Muscle layer of duodenum (tissue), 2 donors: ENCODE measurements at regions not wholly inside any gene's neighbourhood (a gene's known extent, or its start where the extent isn't known, plus 50 kb on each side); places are given as distances from the start of the nearest gene placed in this dataset.

Source experiments
- H3K27ac ChIP-seq: one replicate; pipeline ENCODE4 v1.7.0; 2013; ENCODE audit warnings: mild to moderate bottlenecking, low read length
- H3K27me3 ChIP-seq: one replicate; pipeline ENCODE4 v1.7.0; 2013; ENCODE audit warnings: low read depth, mild to moderate bottlenecking, control low read depth, low read length
- H3K36me3 ChIP-seq, 2 donors: one replicate each; pipeline ENCODE4 v1.7.0; 2013; ENCODE audit warnings: low read length in 2 of 2, control low read depth in 1 of 2, mild to moderate bottlenecking in 1 of 2; ENCODE audit not compliant: insufficient read depth in 2 of 2, control insufficient read depth in 1 of 2
- H3K4me1 ChIP-seq, 2 donors: one replicate each; pipeline ENCODE4 v1.7.0; 2013; ENCODE audit warnings: low read length in 2 of 2, mild to moderate bottlenecking in 2 of 2, control low read depth in 1 of 2, moderate library complexity in 1 of 2; ENCODE audit not compliant: insufficient read depth in 2 of 2, control insufficient read depth in 1 of 2
- H3K4me3 ChIP-seq, 2 donors: one replicate each; pipeline ENCODE4 v1.7.0; 2013; ENCODE audit warnings: low read length in 2 of 2, low read depth in 1 of 2, mild to moderate bottlenecking in 1 of 2
- H3K9me3 ChIP-seq, 2 donors: one replicate each; pipeline ENCODE4 v1.7.0; 2013; ENCODE audit warnings: low read length in 2 of 2, control low read depth in 1 of 2, mild to moderate bottlenecking in 1 of 2; ENCODE audit not compliant: control insufficient read depth in 1 of 2
- donor health status: healthy.

DNA sequence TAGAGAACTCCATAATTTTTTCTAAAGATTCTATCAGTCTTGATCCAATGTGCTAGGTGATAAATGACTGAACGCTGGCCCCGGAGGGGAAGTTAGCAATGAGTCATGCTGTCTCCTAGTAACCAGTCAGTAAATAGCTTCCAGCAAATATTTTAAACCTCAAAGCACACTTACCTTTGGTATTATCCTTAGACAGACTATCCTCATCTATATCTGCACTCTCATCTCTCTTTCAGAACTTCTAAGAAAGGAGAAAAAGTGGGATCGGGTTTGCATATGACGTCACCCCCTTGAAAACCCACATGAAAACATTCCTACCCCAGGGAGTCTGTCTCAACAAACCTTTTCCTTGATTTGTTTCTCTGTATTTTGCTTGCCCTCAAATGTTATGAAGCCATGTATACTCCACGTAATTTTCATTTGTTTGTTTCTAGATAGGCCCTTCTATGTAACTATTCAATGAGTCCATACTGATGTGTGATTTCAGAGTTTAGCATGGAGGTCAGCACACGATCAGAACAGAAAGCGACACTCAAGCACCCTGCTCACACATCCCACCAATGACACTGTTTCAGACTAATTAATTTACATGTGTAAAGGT, 174.9 kb upstream of the NRP1 start:
- Histone ChIP-seq H3K36me3 (no peaks in the 10 kb centered on the region), H3K4me3 (no peak overlapping the region), H3K4me1 (peaks cover 0 to 12% of the 10 kb centered on the region in 2 donors), H3K9me3 (no peaks in the 10 kb centered on the region), H3K27ac (peak overlapping the region; percentile 27), H3K27me3 (no peaks in the 10 kb centered on the region)

DNA sequence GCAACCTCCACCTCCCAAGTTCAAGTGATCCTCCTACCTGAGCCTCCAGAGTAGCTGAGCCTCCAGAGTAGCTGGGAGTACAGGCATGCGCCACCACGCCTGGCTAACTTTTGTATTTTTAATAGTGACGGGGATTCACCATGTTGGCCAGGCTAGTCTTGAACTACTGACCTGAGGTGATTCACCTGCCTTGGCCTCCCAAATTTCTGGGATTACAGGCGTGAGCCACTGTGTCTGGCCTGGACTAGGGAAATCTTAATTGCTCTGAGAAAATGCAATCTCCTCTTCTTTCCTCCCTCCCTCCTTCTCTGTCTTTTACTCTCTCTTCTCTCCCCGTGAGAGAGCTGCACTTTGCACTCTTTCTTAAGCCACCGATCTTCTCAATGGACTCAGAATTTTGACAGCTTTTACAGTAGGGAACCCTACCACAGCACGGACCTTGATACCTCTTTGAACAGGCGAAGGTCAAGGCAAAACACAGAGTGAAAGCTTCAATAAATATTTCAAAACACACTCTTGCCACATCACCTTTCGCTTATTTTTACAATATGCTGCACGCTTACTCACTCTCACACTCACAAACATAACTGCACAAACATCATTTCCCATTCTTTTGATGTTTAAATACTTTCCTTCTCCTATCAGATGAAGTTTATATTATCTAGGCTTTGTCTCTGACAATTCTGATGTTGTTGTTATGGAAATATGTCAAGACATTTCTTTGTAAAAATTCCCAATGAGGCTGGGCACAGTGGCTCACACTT, 173.4 kb upstream of the NRP1 start:
- no peaks in the 10 kb centered on the region for H3K36me3 ChIP-seq
- no peak overlapping the region for H3K27ac ChIP-seq
- H3K9me3 ChIP-seq, result no peaks in the 10 kb centered on the region
- no peaks in the 10 kb centered on the region for H3K27me3 ChIP-seq
- peaks cover 0 to 12% of the 10 kb centered on the region in 2 donors for H3K4me1 ChIP-seq
- H3K4me3 ChIP-seq, result no peak overlapping the region

DNA sequence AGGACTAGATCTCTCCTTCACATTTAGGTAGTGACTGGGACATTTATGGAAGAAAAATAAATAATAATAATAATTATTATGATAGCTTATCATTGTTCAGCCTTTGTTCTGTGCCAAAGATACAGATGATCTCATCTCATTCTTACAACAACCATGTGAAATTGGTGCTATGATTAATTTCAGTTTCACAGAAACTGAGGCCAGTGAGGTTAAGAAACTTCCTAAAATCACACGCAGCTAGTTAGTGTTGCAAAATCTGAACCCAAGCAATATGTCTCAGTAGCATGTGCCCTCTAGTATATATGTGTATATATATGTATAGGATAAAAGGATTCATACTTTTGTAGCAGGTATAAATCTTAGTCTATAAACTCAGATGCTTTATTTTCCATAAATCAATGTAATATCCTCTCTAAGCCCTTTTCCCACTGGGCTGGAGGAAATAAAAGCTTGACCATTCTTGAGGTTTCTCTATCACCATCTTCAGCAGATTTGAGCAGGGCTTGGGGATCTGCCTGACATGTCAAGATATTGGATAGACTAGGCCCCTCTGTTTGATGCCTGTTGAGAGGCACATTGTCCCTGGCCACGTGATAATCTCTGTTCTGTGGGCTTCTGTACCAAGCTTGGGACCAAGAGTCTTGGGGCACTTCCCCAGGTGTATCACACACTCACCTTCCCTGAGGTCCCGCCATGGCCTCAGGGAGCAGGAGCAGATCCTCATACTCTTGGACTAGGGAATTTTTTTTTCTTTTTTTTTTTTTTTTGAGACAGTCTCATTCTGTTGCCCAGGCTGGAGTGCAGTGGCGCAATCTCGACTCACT, 172.6 kb upstream of the NRP1 start:
- no peak overlapping the region for H3K27ac ChIP-seq

DNA sequence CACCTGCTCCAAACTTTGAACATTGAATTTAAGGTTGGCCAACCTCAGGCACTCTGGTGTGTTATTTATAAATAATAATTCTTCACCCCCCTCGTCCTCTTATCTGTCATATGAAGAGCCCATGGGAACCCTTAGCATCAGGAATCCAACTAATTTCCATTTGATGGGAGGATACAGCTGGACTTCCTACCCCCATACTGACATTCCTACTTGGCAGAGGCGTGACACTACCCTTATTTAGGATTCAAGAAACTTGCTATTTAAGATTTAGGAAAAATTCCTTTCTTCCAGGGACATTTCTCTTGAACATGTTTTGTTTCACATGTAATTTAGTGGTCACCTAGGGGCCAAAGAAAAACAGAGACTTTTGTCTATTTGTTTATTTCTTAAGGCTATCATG, 171.9 kb upstream of the NRP1 start:
- H3K9me3 ChIP-seq, result no peaks in the 10 kb centered on the region

More for the DNA sequence above, 172.6 kb upstream of the NRP1 start:
- H3K27me3 ChIP-seq, result no peaks in the 10 kb centered on the region
- H3K4me3 ChIP-seq, result no peak overlapping the region
- H3K9me3 ChIP-seq, result no peaks in the 10 kb centered on the region
- peaks cover 0 to 12% of the 10 kb centered on the region in 2 donors for H3K4me1 ChIP-seq
- no peaks in the 10 kb centered on the region for H3K36me3 ChIP-seq

DNA sequence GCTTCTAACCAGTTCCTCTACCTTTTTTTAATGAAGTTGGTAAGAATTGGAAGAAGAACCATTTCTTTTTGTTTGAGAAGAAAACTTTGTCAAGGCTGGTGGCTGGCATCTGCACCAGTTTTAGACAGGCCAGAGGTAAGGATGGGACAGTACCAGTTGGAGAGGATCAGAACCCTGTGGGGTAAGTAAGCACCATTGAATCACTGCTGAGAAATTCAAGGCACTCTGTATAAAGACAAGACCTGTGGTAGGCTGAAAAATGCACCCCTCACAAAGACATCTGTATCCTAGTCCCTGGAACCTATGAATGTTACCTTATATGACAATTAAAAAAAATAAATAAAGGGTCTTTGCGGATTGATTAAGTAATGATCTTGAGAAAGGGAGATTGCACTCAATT, 166.7 kb upstream of the NRP1 start:
- Histone ChIP-seq H3K4me3 (no peak overlapping the region), H3K36me3 (no peaks in the 10 kb centered on the region), H3K27ac (no peak overlapping the region), H3K9me3 (no peaks in the 10 kb centered on the region), H3K27me3 (no peaks in the 10 kb centered on the region), H3K4me1 (no peaks in the 10 kb centered on the region)

More for the DNA sequence above, 171.9 kb upstream of the NRP1 start:
- H3K27ac ChIP-seq, result no peak overlapping the region
- no peak overlapping the region for H3K4me3 ChIP-seq
- H3K36me3 ChIP-seq, result no peaks in the 10 kb centered on the region
- no peaks in the 10 kb centered on the region for H3K27me3 ChIP-seq
- H3K4me1 ChIP-seq, result peaks cover 0 to 12% of the 10 kb centered on the region in 2 donors

DNA sequence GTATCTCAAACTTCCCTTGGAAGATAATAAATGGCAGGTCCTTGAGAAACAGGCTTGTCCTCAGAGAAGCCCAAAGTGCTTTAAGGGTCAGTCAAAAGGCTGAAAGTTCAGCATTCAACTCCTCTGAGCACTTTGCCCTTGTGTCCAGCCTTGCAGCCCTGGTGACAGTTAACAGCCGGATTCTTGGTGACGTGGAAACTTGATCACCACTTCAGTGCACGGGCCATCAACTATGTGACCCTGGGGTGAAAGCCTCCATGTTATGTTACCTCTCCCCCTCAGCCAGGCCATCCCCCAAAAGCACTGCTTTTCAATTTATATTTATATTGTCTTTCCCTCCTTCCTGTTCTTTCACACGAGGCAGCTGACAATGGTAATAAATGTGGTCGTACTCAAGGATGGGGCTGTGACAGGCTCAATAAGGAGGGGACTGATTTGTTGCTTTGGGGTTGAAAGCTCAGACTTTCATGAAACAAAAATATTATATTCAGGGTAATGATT, 164.0 kb upstream of the NRP1 start:
- no peak overlapping the region for H3K27ac ChIP-seq
- no peak overlapping the region for H3K4me3 ChIP-seq
- no peaks in the 10 kb centered on the region for H3K36me3 ChIP-seq
- H3K27me3 ChIP-seq, result no peaks in the 10 kb centered on the region
- no peaks in the 10 kb centered on the region for H3K9me3 ChIP-seq
- H3K4me1 ChIP-seq, result peaks cover 0 to 8% of the 10 kb centered on the region in 2 donors

DNA sequence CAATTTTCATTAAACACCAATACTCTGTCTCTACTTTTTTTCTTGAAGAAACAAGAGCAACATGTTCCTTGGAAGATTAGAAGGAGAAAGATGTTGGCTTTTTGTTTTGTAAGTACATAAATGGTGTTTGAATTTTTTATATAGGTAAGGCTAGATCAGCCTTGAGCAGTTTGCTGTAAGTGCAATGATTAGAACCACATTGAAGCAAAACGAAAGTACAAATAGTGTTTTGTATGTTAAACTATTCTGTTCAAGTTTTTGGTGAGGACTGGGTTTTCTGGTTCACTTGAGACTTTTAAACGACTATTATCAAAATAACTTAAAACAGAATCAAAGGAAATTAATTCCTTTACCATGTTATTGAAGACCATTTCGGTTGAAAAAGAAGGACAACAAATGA, 162.9 kb upstream of the NRP1 start:
- Histone ChIP-seq H3K4me3 (no peak overlapping the region), H3K4me1 (peaks cover 0 to 18% of the 10 kb centered on the region in 2 donors), H3K36me3 (no peaks in the 10 kb centered on the region), H3K9me3 (no peaks in the 10 kb centered on the region), H3K27ac (no peak overlapping the region), H3K27me3 (no peaks in the 10 kb centered on the region)

DNA sequence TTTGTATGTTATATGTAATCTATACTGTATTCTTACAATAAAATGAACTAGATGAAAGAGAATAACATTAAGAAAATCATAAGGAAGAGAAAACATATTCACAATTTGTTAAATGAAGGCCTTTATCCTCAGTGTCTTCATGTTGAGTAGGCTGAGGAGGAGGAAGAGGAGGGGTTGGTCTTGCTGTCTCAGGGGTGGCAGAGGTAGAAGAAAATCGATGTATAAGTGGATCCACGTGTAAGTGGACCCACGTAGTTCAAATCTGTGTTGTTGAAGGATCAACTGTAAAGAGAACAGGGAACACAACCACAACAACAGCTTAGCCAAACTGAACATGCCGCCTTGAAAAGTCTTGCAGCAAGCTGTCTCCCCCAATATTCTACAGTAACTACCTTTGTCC, 161.6 kb upstream of the NRP1 start:
- Histone ChIP-seq H3K9me3 (no peaks in the 10 kb centered on the region), H3K27me3 (no peaks in the 10 kb centered on the region), H3K4me1 (peaks cover 0 to 22% of the 10 kb centered on the region in 2 donors), H3K4me3 (no peak overlapping the region), H3K36me3 (no peaks in the 10 kb centered on the region), H3K27ac (no peak overlapping the region)

DNA sequence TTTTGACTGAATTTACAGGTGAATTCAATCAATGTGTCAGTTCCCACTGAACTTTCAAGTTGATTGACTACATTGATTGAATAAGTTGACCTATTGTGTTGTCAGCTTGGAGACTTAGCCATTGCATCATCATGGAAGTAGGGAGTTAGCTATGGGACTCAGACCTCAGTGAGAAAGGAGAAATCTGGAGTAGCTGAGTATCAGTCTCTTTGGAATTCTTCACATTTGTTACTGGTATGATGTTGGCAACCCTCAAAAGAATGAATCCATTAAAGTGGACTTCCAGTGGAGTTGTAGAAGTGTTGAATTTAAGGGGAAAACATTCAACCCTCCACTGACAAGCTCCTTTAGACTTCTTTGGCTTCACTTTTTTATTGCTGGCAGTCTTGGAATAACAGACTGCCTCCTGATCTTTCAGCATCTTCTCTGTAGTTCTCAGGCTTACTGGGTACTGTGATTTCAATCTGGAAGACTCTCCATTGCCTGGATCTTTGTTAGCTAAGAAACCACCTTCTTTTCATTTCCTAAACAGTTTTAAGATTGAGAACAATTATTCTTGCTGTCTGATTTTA, 160.3 kb upstream of the NRP1 start:
- H3K4me1 ChIP-seq, result peaks cover under 1 to 29% of the 10 kb centered on the region in 2 donors
- no peaks in the 10 kb centered on the region for H3K9me3 ChIP-seq
- no peak overlapping the region for H3K27ac ChIP-seq
- no peak overlapping the region for H3K4me3 ChIP-seq
- H3K36me3 ChIP-seq, result no peaks in the 10 kb centered on the region
- no peaks in the 10 kb centered on the region for H3K27me3 ChIP-seq

DNA sequence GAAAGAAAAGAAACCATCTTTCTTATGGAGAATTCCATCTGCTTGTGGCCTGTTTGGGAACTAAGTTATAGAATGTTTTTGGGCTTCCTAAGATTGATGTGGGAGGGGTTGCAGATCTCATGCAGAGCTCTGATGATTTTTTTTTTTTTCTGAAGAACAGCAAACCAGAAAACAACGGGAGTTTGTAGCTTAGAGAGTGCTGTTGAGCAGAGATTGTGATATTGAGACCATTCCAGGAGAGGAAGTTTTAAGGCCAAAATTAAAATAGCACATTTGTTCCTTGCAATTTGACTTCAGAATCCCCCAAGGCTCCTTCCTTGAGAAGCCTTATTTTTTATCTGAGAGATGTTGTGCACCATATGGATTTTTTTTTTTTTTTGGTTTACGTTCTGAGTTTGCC, 159.5 kb upstream of the NRP1 start:
- peak overlapping the region; percentile 33 for H3K27ac ChIP-seq
- H3K36me3 ChIP-seq, result no peaks in the 10 kb centered on the region
- H3K9me3 ChIP-seq, result no peaks in the 10 kb centered on the region
- no peaks in the 10 kb centered on the region for H3K27me3 ChIP-seq
- H3K4me1 ChIP-seq, result peaks cover 4 to 29% of the 10 kb centered on the region in 2 donors
- H3K4me3 ChIP-seq, result no peak overlapping the region

DNA sequence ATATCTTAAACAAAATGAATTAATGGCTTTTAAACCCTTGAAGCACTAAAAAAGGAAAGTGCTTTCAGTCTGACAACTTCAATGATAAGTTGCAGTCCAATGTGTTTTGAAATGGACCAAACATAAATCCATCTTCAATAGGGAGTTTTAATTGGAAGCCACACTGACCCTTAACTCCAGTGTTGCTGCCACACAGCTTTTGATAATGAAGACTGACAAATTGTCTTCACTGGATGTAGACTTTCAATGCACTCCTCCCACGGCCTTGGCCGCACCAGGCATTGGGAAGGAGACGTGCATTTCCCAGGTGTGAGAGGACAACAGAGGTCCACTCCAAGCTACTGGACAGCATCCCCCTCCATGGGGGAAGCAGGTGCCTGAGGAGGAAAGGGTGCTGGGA, 159.0 kb upstream of the NRP1 start:
- Histone ChIP-seq H3K4me3 (no peak overlapping the region), H3K9me3 (no peaks in the 10 kb centered on the region), H3K4me1 (peaks cover 4 to 29% of the 10 kb centered on the region in 2 donors), H3K36me3 (no peaks in the 10 kb centered on the region), H3K27ac (peak overlapping the region; percentile 33), H3K27me3 (no peaks in the 10 kb centered on the region)
